Spleen (tissue), 7 donors: ENCODE measurements at regions not wholly inside any gene's neighbourhood (a gene's known extent, or its start where the extent isn't known, plus 50 kb on each side); places are given as distances from the start of the nearest gene placed in this dataset.

Experiments used
- CTCF ChIP-seq, 11 experiments: fragments of 200-600 bp in 7 of 11; fragments of 450-650 bp in 4 of 11; sonication (generic) in 4 of 11; IDR thresholded peaks in 8 of 11; conservative IDR thresholded peaks in 3 of 11; 1 replicate in 7 of 11; 2 replicates in 4 of 11; pipeline versions ENCODE4 v1.4.0 to v1.8.0; 2016 to 2021; ENCODE audit warnings: antibody characterized with exemption in 11 of 11, inconsistent platforms in 4 of 11, mild to moderate bottlenecking in 1 of 11
- POLR2A ChIP-seq, 3 donors: fragments of 450-650 bp; IDR thresholded peaks; one replicate each; pipeline ENCODE4 v1.5.1; 2017; ENCODE audit warnings: antibody characterized with exemption in 3 of 3, mild to moderate bottlenecking in 1 of 3
- donor health status: DM: no; HTN: no; CAD: no; lungs with moderate emphysema.
- donor health status: DM: no; HTN: no; CAD: no.
- donor health status: DM: no; HTN: no; CAD: no.

- TF ChIP-seq POLR2A (IDR thresholded peaks at IDR 0.05) (no peak), CTCF (IDR thresholded peaks at IDR 0.05 in 8 of 11, conservative IDR thresholded peaks at IDR 0.05 in 3 of 11) (no peak)
These were observed 472.0 kb upstream of the CHRM3 start for GRCh38 chr1:238914346-238914745.
